RWPE2 (cell line): ENCODE measurements at regions not wholly inside any gene's neighbourhood (a gene's known extent, or its start where the extent isn't known, plus 50 kb on each side); places are given as distances from the start of the nearest gene placed in this dataset.

Source experiments
- ATAC-seq: fragments of 200-7000 bp; cut with Tn5 transposase; 3 replicates; pipeline ENCODE4 v1.9.1; 2021; ENCODE audit warnings: low read depth
- DNase-seq: peaks from one replicate; pipeline ENCODE4 v3.0.0-alpha.2; 2020; ENCODE audit warnings: low spot score
- H3K27ac ChIP-seq: fragments of 450-650 bp; 2 replicates; pipeline ENCODE4 v1.5.1; 2017; ENCODE audit warnings: mild to moderate bottlenecking; ENCODE audit not compliant: poor library complexity, severe bottlenecking
- H3K27me3 ChIP-seq: fragments of 250-450 bp; sonication (Bioruptor Pico); 2 replicates; pipeline ENCODE4 v1.5.1; 2021; ENCODE audit warnings: mild to moderate bottlenecking, moderate library complexity; ENCODE audit not compliant: insufficient read depth, poor library complexity, severe bottlenecking
- H3K36me3 ChIP-seq: fragments of 250-450 bp; sonication (Bioruptor Pico); 2 replicates; pipeline ENCODE4 v1.5.1; 2020; ENCODE audit warnings: low read depth, mild to moderate bottlenecking, moderate library complexity
- H3K4me1 ChIP-seq: fragments of 250-450 bp; sonication (Bioruptor Pico); 2 replicates; pipeline ENCODE4 v1.5.1; 2021; ENCODE audit warnings: mild to moderate bottlenecking, moderate library complexity; ENCODE audit not compliant: insufficient read depth, poor library complexity, severe bottlenecking
- H3K4me3 ChIP-seq: fragments of 250-450 bp; sonication (Bioruptor Pico); 2 replicates; pipeline ENCODE4 v1.5.1; 2021; ENCODE audit warnings: mild to moderate bottlenecking, moderate library complexity; ENCODE audit not compliant: severe bottlenecking
- H3K9me3 ChIP-seq: fragments of 250-450 bp; sonication (Bioruptor Pico); 2 replicates; pipeline ENCODE4 v1.5.1; 2021; ENCODE audit warnings: mild to moderate bottlenecking, moderate library complexity; ENCODE audit not compliant: severe bottlenecking
- TF ChIP-seq, protein P1 (sequence below): fragments of 450-650 bp; IDR thresholded peaks from one replicate; pipeline ENCODE4 v1.5.1; 2017; ENCODE audit warnings: mild to moderate bottlenecking, moderate library complexity; ENCODE audit not compliant: poor library complexity, severe bottlenecking

DNA sequence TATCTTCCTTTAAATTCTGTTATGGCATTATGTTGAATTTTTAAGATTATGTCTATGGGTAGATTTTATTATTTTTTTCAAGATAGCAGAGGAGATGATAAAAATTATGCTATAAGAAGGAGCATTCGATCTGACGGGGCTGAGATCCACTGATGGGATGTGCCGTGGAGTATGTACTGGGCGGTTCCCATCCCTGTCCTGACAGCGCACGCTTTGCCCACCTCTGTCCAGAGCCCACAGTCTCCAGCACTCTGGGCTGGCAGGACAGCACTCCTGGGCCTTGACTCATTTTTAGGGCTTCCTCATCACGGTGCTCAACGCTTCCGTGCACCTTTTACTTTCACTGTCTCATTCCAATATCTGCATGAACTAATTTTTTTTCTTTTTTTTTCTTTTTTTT lies 235.5 kb downstream of the TEX29 start:
- DNase-seq (no peak), ATAC-seq (no peak)
- Histone ChIP-seq H3K9me3 (no peaks in the 10 kb centered on the region), H3K36me3 (no peaks in the 10 kb centered on the region), H3K27ac (no peak overlapping the region), H3K4me3 (no peak overlapping the region), H3K27me3 (no peaks in the 10 kb centered on the region), H3K4me1 (no peaks in the 10 kb centered on the region)
- TF ChIP-seq, protein P1, sequence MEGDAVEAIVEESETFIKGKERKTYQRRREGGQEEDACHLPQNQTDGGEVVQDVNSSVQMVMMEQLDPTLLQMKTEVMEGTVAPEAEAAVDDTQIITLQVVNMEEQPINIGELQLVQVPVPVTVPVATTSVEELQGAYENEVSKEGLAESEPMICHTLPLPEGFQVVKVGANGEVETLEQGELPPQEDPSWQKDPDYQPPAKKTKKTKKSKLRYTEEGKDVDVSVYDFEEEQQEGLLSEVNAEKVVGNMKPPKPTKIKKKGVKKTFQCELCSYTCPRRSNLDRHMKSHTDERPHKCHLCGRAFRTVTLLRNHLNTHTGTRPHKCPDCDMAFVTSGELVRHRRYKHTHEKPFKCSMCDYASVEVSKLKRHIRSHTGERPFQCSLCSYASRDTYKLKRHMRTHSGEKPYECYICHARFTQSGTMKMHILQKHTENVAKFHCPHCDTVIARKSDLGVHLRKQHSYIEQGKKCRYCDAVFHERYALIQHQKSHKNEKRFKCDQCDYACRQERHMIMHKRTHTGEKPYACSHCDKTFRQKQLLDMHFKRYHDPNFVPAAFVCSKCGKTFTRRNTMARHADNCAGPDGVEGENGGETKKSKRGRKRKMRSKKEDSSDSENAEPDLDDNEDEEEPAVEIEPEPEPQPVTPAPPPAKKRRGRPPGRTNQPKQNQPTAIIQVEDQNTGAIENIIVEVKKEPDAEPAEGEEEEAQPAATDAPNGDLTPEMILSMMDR: no peak

DNA sequence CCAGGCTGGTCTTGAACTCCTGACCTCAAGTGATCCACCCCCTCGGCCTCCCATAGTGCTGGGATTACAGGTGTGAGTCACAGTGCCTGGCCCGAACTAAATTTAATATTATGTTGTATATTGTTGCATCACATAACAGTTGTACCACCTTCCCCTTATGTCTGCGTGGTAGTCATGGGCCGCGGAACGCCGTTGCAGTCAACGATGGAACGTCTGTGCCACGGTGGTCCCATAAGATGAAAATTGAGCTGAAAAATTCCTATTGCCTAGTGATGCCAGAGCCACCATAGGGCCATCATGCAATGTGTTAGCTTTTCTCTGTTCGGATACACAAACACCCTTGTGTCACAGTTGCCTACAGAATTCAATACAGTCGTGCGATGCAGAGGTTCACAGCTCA lies 236.1 kb downstream of the TEX29 start:
- DNase-seq: no peak
- H3K27ac ChIP-seq: no peak overlapping the region
- H3K4me3 ChIP-seq: no peak overlapping the region
- no peaks in the 10 kb centered on the region for H3K9me3 ChIP-seq
- H3K36me3 ChIP-seq: no peaks in the 10 kb centered on the region
- no peaks in the 10 kb centered on the region for H3K27me3 ChIP-seq
- H3K4me1 ChIP-seq: no peaks in the 10 kb centered on the region
- ATAC-seq: no peak
- TF ChIP-seq, protein P1: no peak

- Histone ChIP-seq H3K9me3 (no peaks in the 10 kb centered on the region), H3K27me3 (no peaks in the 10 kb centered on the region), H3K27ac (no peak overlapping the region), H3K36me3 (no peaks in the 10 kb centered on the region), H3K4me3 (no peak overlapping the region), H3K4me1 (no peaks in the 10 kb centered on the region)
- TF ChIP-seq, protein P1: no peak
- DNase-seq: no peak
- no peak for ATAC-seq
These were observed 237.7 kb downstream of the TEX29 start for GRCh38 chr13:111557921-111558699.

- no peak overlapping the region for H3K27ac ChIP-seq
- no peaks in the 10 kb centered on the region for H3K27me3 ChIP-seq
- H3K4me1 ChIP-seq: no peaks in the 10 kb centered on the region
- H3K4me3 ChIP-seq: no peak overlapping the region
- TF ChIP-seq, protein P1: no peak
- no peaks in the 10 kb centered on the region for H3K9me3 ChIP-seq
- DNase-seq (no peak), ATAC-seq (no peak)
- no peaks in the 10 kb centered on the region for H3K36me3 ChIP-seq
These were observed 238.3 kb downstream of the TEX29 start for GRCh38 chr13:111558700-111559088.
